ENCODE measurements at regions not wholly inside any gene's neighbourhood (a gene's known extent, or its start where the extent isn't known, plus 50 kb on each side); places are given as distances from the start of the nearest gene placed in this dataset.

DNA sequence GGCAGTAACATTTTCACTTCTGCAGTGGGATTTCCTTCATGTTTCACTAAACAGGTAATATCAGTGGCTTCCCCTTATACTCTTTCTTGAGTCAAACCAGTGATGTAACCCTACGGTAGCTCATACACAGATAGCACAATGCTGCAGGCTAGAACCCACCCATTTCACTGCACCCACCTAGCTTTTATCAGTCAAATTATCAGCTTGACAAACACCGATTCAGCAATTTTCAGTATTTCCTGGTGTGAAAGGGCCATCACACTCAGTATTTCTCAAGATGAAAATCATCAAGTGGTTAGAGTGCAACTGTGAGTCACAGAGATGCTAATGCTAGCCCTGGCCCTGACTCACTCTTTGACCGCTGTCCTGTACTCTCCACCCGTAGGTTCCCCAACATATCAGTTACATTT is 242.3 kb upstream of the PTGER4 start:
- H3K18ac ChIP-seq (ENCODE audit: insufficient read length, low read depth, low read length): no peak overlapping the region
- no peak overlapping the region for H2BK5ac ChIP-seq (ENCODE audit: insufficient read length, low read length)
- no peak overlapping the region for H3K4ac ChIP-seq (ENCODE audit: low read depth, low read length)
- no peaks in the 10 kb centered on the region for H3K27me3 ChIP-seq (ENCODE audit: insufficient read depth, low read length)
- H3K4me1 ChIP-seq (ENCODE audit: insufficient read depth, low read length): peaks cover 2% of the 10 kb centered on the region; the same call in 1 of the 2 replicates
- no peak overlapping the region for H2BK15ac ChIP-seq (ENCODE audit: low read depth, low read length)
- Mint-ChIP-seq H3K36me3 (ENCODE audit: insufficient read depth in 1 of 3, low read depth in 3 of 3) (peaks cover 0 to 7% (median 0%) of the 10 kb centered on the region in 3 experiments; a peak in 1 of 7 replicates), H3K4me3 (no peak overlapping the region), H3K27me3 (ENCODE audit: low read depth) (no peaks in the 10 kb centered on the region), H3K4me1 (peaks cover 10 to 15% of the 10 kb centered on the region in 2 experiments), H3K9me3 (no peaks in the 10 kb centered on the region; a peak in 1 of 5 replicates), H3K27ac (no peak overlapping the region)
- no peak overlapping the region for H2AK5ac ChIP-seq (ENCODE audit: insufficient read length, low read length)
- no peak overlapping the region for H2AFZ ChIP-seq (ENCODE audit: low read length)
- DNase-seq: no peak
- no peak overlapping the region for H3T11ph ChIP-seq (ENCODE audit: low read length)
- no peak overlapping the region for H3K23ac ChIP-seq (ENCODE audit: insufficient read length, low read depth, low read length)
- H3K23me2 ChIP-seq (ENCODE audit: insufficient read length, low read depth, low read length, poor library complexity, severe bottlenecking): no peaks in the 10 kb centered on the region
- H3K9me3 ChIP-seq (ENCODE audit: control insufficient read depth, low read depth, low read length): no peaks in the 10 kb centered on the region
- H4K8ac ChIP-seq (replicated peaks; ENCODE audit: insufficient read length, low read depth, low read length): no peak overlapping the region
- no peak overlapping the region for H3K14ac ChIP-seq (ENCODE audit: insufficient read depth, low read length)
- H2BK20ac ChIP-seq (ENCODE audit: low read depth, low read length, poor library complexity, severe bottlenecking): no peak overlapping the region
- H4K5ac ChIP-seq (ENCODE audit: insufficient read length, low read depth, low read length): no peak overlapping the region
- H4K91ac ChIP-seq (ENCODE audit: insufficient read length, low read depth, low read length): no peak overlapping the region
- no peaks in the 10 kb centered on the region for H4K20me1 ChIP-seq (ENCODE audit: control insufficient read depth, insufficient read depth, insufficient read length)
- no peaks in the 10 kb centered on the region for H3K79me2 ChIP-seq (ENCODE audit: insufficient read depth, low read length)
- H3K27ac ChIP-seq (ENCODE audit: insufficient read length, low read depth, low read length): no peak overlapping the region
- TF ChIP-seq, protein P1, sequence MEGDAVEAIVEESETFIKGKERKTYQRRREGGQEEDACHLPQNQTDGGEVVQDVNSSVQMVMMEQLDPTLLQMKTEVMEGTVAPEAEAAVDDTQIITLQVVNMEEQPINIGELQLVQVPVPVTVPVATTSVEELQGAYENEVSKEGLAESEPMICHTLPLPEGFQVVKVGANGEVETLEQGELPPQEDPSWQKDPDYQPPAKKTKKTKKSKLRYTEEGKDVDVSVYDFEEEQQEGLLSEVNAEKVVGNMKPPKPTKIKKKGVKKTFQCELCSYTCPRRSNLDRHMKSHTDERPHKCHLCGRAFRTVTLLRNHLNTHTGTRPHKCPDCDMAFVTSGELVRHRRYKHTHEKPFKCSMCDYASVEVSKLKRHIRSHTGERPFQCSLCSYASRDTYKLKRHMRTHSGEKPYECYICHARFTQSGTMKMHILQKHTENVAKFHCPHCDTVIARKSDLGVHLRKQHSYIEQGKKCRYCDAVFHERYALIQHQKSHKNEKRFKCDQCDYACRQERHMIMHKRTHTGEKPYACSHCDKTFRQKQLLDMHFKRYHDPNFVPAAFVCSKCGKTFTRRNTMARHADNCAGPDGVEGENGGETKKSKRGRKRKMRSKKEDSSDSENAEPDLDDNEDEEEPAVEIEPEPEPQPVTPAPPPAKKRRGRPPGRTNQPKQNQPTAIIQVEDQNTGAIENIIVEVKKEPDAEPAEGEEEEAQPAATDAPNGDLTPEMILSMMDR (conservative IDR thresholded peaks at IDR 0.05): no peak
- no peak overlapping the region for H3K4me2 ChIP-seq (ENCODE audit: insufficient read depth, insufficient read length, low read length)
- H3K79me1 ChIP-seq (ENCODE audit: insufficient read depth, low read depth, low read length, poor library complexity, severe bottlenecking): no peaks in the 10 kb centered on the region
- H2BK12ac ChIP-seq (ENCODE audit: insufficient read length, low read depth, low read length): no peak overlapping the region
- H3K9ac ChIP-seq (ENCODE audit: extremely low read depth, insufficient read length, low read length): no peak overlapping the region
- no peak overlapping the region for H2BK120ac ChIP-seq (ENCODE audit: low read depth, low read length, poor library complexity, severe bottlenecking)
- WGBS (ENCODE audit: extremely low coverage, insufficient read length, low lambda C conversion rate): no CpG with 5 or more reads among the region's 4 CpGs
- no peak overlapping the region for H3K56ac ChIP-seq (ENCODE audit: insufficient read length, low read depth, low read length)

All from H9 (cell line).